ENCODE measurements at regions not wholly inside any gene's neighbourhood (a gene's known extent, or its start where the extent isn't known, plus 50 kb on each side); places are given as distances from the start of the nearest gene placed in this dataset.

GRCh38 chr4:100069207-100069606, 119.1 kb upstream of the H2AZ1 start:
- Histone ChIP-seq H3K36me3 (ENCODE audit: control insufficient read depth in 2 of 2, extremely low read depth in 1 of 2, insufficient read depth in 2 of 2, low read length in 2 of 2) (no peaks in the 10 kb centered on the region), H3K9me1 (replicated peaks; ENCODE audit: control insufficient read depth, extremely low read depth, insufficient read depth, low read length) (no peaks in the 10 kb centered on the region), H3K27me3 (ENCODE audit: control insufficient read depth in 2 of 2, insufficient read depth in 2 of 2, low read length in 2 of 2) (no peaks in the 10 kb centered on the region), H3K9me3 (replicated peaks; ENCODE audit: control insufficient read depth, insufficient read depth, low read length) (no peaks in the 10 kb centered on the region), H2AFZ (ENCODE audit: low read depth, low read length) (no peak overlapping the region), H3K4me3 (replicated peaks in 1 of 3; ENCODE audit: insufficient read depth in 1 of 3, low read depth in 1 of 3, low read length in 3 of 3) (no peak overlapping the region), H3K4me1 (ENCODE audit: control insufficient read depth, extremely low read depth, insufficient read depth, low read length) (no peaks in the 10 kb centered on the region), H3K9ac (replicated peaks; ENCODE audit: extremely low read depth, insufficient read depth, low read length) (no peak overlapping the region), H3K27ac (ENCODE audit: insufficient read depth, low read depth, low read length) (no peak overlapping the region), H3K4me2 (ENCODE audit: insufficient read depth, low read length) (no peak overlapping the region), H4K20me1 (replicated peaks; ENCODE audit: control insufficient read depth, extremely low read depth, insufficient read depth, low read length) (no peaks in the 10 kb centered on the region), H3K79me2 (ENCODE audit: control insufficient read depth, insufficient read depth, low read length) (no peaks in the 10 kb centered on the region)
- no TSS peak for BruUV-seq (replicated peaks)
- POLR2A ChIA-PET: no interaction called here
- DNase-seq (ENCODE audit: low read depth, low spot score) (no peak), FAIRE-seq (no peak)
- CTCF ChIA-PET: interaction anchor here (1.0 to 1.2 kb wide), 3 partner anchors 9 to 10 kb away, joined by 3 read pairs; no protein-coding TSS in a partner anchor
- intact Hi-C loops (cut with micrococcal nuclease): no loop called here
- dilution Hi-C loops (cut with MboI; ENCODE audit: extremely low pct_ligation_motif_present, low sequenced_read_pairs): no loop called here
- TF ChIP-seq MAX (IDR thresholded peaks at IDR 0.05; ENCODE audit: insufficient read depth, insufficient read length) (no peak), POLR2AphosphoS5 (IDR thresholded peaks at IDR 0.05; ENCODE audit: insufficient read depth, low read depth, low read length) (no peak), MYC (IDR thresholded peaks at IDR 0.05; ENCODE audit: low read depth, low read length) (no peak), EZH2 (IDR thresholded peaks at IDR 0.05; ENCODE audit: borderline replicate concordance, low read depth, low read length, severe bottlenecking) (no peak), JUN (IDR thresholded peaks at IDR 0.05; ENCODE audit: borderline replicate concordance, insufficient read depth, insufficient read length, low read depth) (no peak), POLR2A (IDR thresholded peaks at IDR 0.05; ENCODE audit: low read depth, low read length) (no peak), CTCF (IDR thresholded peaks at IDR 0.05; ENCODE audit: extremely low read depth in 1 of 2, insufficient read depth in 1 of 2, low read depth in 1 of 2, low read length in 2 of 2) (no peak), FOS (IDR thresholded peaks at IDR 0.05; ENCODE audit: borderline replicate concordance, insufficient read depth, low read length) (no peak), GATA2 (IDR thresholded peaks at IDR 0.05; ENCODE audit: insufficient read depth, insufficient read length, low read depth, low read length) (no peak)
